DND-41 (cell line): ENCODE measurements at regions not wholly inside any gene's neighbourhood (a gene's known extent, or its start where the extent isn't known, plus 50 kb on each side); places are given as distances from the start of the nearest gene placed in this dataset.

Experiments
- ATAC-seq: fragments of 200-7000 bp; cut with Tn5 transposase; 3 replicates; pipeline ENCODE4 v1.9.1; 2021; ENCODE audit warnings: low read depth; ENCODE audit not compliant: insufficient read depth
- DNase-seq: peaks from one replicate; pipeline ENCODE4 v3.0.0-alpha.2; 2020
- H2AFZ ChIP-seq: 2 replicates; pipeline ENCODE4 v1.6.0; 2012; ENCODE audit warnings: low read depth, low read length
- H3K27ac ChIP-seq: 2 replicates; pipeline ENCODE4 v1.5.1; 2012; ENCODE audit warnings: low read length, inconsistent platforms
- H3K27me3 ChIP-seq: fragments of 200-600 bp; sonication (generic); 2 replicates; pipeline ENCODE4 v1.6.0; 2012; ENCODE audit warnings: low read length, mild to moderate bottlenecking, inconsistent platforms; ENCODE audit not compliant: insufficient read depth, poor library complexity
- H3K36me3 ChIP-seq: 2 replicates; pipeline ENCODE4 v1.5.1; 2012; ENCODE audit warnings: low read length, inconsistent platforms; ENCODE audit not compliant: insufficient read depth
- H3K4me1 ChIP-seq: 2 replicates; pipeline ENCODE4 v1.5.1; 2012; ENCODE audit warnings: mild to moderate bottlenecking, low read length; ENCODE audit not compliant: insufficient read depth
- H3K4me2 ChIP-seq: 2 replicates; pipeline ENCODE4 v1.6.0; 2012; ENCODE audit warnings: mild to moderate bottlenecking, moderate library complexity, low read length, inconsistent platforms; ENCODE audit not compliant: insufficient read depth
- H3K4me3 ChIP-seq, 2 experiments: fragments of 200-600 bp in 1 of 2; shearing (Covaris generic) in 1 of 2; 2 replicates each; pipeline ENCODE4 v1.5.1; 2012 to 2016; ENCODE audit warnings: inconsistent platforms in 2 of 2, low read length in 2 of 2, mild to moderate bottlenecking in 2 of 2, low read depth in 1 of 2, moderate library complexity in 1 of 2
- H3K79me2 ChIP-seq: 2 replicates; pipeline ENCODE4 v1.6.0; 2012; ENCODE audit warnings: low read length, inconsistent platforms; ENCODE audit not compliant: insufficient read depth
- H3K9ac ChIP-seq: 2 replicates; pipeline ENCODE4 v1.6.0; 2012; ENCODE audit warnings: low read depth, mild to moderate bottlenecking, inconsistent platforms, low read length, moderate library complexity
- H3K9me3 ChIP-seq: 2 replicates; pipeline ENCODE4 v1.5.1; 2012; ENCODE audit warnings: low read length, moderate library complexity, mild to moderate bottlenecking, inconsistent platforms; ENCODE audit not compliant: insufficient read depth, severe bottlenecking
- H4K20me1 ChIP-seq: 2 replicates; pipeline ENCODE4 v1.6.0; 2012; ENCODE audit warnings: low read length; ENCODE audit not compliant: insufficient read depth
- EZH2 ChIP-seq: IDR thresholded peaks from 3 replicates; pipeline ENCODE4 v1.6.1; 2012; ENCODE audit warnings: borderline replicate concordance, low read depth, mild to moderate bottlenecking, moderate library complexity, low read length, inconsistent platforms; ENCODE audit not compliant: severe bottlenecking
- TF ChIP-seq, protein P1 (sequence below): IDR thresholded peaks from 2 replicates; pipeline ENCODE4 v1.5.1; 2012; ENCODE audit warnings: borderline replicate concordance, low read length, moderate library complexity, mild to moderate bottlenecking; ENCODE audit not compliant: poor library complexity, severe bottlenecking; ENCODE audit errors: extremely low read depth

- Histone ChIP-seq H3K27me3 (no peaks in the 10 kb centered on the region), H3K27ac (no peak overlapping the region), H3K36me3 (no peaks in the 10 kb centered on the region), H3K9ac (no peak overlapping the region), H3K4me3 (no peak overlapping the region), H3K9me3 (no peaks in the 10 kb centered on the region), H4K20me1 (no peaks in the 10 kb centered on the region), H2AFZ (no peak overlapping the region), H3K4me2 (no peak overlapping the region), H3K79me2 (no peaks in the 10 kb centered on the region), H3K4me1 (no peaks in the 10 kb centered on the region)
- no peak for TF ChIP-seq EZH2
- TF ChIP-seq, protein P1, sequence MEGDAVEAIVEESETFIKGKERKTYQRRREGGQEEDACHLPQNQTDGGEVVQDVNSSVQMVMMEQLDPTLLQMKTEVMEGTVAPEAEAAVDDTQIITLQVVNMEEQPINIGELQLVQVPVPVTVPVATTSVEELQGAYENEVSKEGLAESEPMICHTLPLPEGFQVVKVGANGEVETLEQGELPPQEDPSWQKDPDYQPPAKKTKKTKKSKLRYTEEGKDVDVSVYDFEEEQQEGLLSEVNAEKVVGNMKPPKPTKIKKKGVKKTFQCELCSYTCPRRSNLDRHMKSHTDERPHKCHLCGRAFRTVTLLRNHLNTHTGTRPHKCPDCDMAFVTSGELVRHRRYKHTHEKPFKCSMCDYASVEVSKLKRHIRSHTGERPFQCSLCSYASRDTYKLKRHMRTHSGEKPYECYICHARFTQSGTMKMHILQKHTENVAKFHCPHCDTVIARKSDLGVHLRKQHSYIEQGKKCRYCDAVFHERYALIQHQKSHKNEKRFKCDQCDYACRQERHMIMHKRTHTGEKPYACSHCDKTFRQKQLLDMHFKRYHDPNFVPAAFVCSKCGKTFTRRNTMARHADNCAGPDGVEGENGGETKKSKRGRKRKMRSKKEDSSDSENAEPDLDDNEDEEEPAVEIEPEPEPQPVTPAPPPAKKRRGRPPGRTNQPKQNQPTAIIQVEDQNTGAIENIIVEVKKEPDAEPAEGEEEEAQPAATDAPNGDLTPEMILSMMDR: no peak
- DNase-seq: no peak
- no peak for ATAC-seq
These were observed 611.1 kb downstream of the ACTL7B start for GRCh38 chr9:108244686-108245085.

DNA sequence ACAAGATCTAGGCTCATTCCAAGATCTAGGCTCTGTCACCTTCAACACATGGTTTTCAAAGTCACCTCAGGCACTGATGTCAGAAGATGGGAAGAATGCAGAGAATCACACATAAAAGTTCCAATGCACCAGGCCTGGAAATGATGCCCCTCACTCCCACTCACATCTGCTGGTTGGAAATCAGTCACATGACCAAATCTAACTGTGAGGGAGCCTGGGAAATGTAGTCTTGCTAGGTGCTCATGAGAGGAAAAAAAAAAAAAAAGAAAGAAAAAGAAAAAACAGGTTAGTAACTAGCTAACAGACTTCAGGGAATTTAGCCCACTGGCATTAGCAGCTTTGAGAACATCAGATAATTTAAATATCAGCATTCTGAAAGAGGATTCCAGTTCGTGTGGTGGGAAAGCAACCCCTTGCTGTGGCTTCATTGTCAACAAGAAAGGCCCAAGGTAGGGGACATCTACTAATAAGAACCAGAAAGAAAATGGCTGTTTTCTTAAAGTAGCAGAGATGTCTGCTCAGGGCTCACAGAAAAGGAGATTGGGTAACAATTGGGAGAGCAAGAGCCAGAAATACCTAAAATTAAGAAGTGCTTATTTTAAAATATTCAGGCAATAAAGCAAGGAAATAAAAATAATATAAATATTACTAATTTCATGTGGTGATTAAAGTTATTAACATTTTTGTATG, 614.3 kb downstream of the ACTL7B start:
- Histone ChIP-seq H2AFZ (no peak overlapping the region), H3K9ac (no peak overlapping the region), H3K36me3 (no peaks in the 10 kb centered on the region), H3K27ac (no peak overlapping the region), H3K79me2 (no peaks in the 10 kb centered on the region), H3K4me2 (no peak overlapping the region), H3K4me1 (no peaks in the 10 kb centered on the region), H3K27me3 (no peaks in the 10 kb centered on the region), H3K9me3 (no peaks in the 10 kb centered on the region), H3K4me3 (no peak overlapping the region), H4K20me1 (no peaks in the 10 kb centered on the region)
- no peak for ATAC-seq
- TF ChIP-seq, protein P1: no peak
- TF ChIP-seq EZH2: no peak
- DNase-seq: no peak

GRCh38 chr9:108239696-108240321, 616.0 kb downstream of the ACTL7B start:
- no peaks in the 10 kb centered on the region for H3K4me1 ChIP-seq
- no peaks in the 10 kb centered on the region for H3K9me3 ChIP-seq
- H3K27ac ChIP-seq: no peak overlapping the region
- H3K4me3 ChIP-seq: no peak overlapping the region
- no peaks in the 10 kb centered on the region for H3K79me2 ChIP-seq
- no peak for ATAC-seq
- no peaks in the 10 kb centered on the region for H3K27me3 ChIP-seq
- H3K4me2 ChIP-seq: no peak overlapping the region
- no peak overlapping the region for H2AFZ ChIP-seq
- no peak for TF ChIP-seq EZH2
- TF ChIP-seq, protein P1: no peak
- no peaks in the 10 kb centered on the region for H4K20me1 ChIP-seq
- H3K9ac ChIP-seq: no peak overlapping the region
- no peak for DNase-seq
- H3K36me3 ChIP-seq: no peaks in the 10 kb centered on the region
